Inferior parietal cortex (tissue), 1 donor: ENCODE measurements at regions not wholly inside any gene's neighbourhood (a gene's known extent, or its start where the extent isn't known, plus 50 kb on each side); places are given as distances from the start of the nearest gene placed in this dataset.

ENCODE experiments used
- DNase-seq: peaks from one replicate; pipeline ENCODE4 v3.0.0-alpha.2; 2016; ENCODE audit errors: extremely low spot score

- DNase-seq = no peak
Observed at GRCh38 chr9:113781896-113782295, 94.2 kb upstream of the ZNF618 start.

DNA sequence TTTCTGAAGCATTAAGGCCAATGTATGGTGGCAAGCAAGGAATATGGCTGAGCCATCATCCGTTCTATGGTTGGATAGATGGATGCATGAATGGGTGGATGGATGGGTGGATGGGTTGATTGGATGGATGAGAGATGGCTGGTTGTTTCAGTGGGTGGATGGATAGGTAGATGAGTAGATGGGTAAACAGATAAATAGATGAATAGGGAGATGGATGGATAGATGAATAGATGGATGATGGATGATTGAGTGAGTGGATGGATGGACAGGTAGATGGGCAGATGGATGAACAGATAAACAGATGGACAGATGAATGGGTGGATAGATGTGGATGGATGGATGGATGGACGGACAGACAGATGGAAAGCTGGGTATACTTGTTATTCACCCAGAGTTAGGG, 92.6 kb upstream of the ZNF618 start:
- DNase-seq = no peak

- DNase-seq = no peak
Observed at GRCh38 chr9:113785334-113785733, 90.8 kb upstream of the ZNF618 start.

DNA sequence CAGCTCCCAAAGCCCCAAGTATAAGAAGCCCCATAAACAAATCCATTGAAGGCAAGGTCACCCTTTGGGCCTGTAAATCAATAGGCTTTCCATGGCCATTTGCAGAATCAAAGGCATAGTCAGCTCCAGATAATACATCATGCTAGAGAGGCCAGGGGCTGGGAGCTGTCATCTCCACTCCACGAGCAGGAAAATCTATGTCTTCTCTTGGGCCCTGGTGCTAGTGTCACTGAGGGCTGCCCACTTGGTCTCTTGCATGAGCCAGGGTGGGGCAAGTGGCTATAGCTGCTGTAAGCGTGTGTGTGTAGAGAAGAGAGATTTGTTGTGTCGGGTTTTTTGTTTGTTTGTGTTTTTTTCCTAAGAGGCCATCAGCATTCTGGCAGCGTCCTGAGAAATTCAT, 90.0 kb upstream of the ZNF618 start:
- no peak for DNase-seq

- no peak for DNase-seq
Observed at GRCh38 chr9:113787871-113788270, 88.2 kb upstream of the ZNF618 start.

DNA sequence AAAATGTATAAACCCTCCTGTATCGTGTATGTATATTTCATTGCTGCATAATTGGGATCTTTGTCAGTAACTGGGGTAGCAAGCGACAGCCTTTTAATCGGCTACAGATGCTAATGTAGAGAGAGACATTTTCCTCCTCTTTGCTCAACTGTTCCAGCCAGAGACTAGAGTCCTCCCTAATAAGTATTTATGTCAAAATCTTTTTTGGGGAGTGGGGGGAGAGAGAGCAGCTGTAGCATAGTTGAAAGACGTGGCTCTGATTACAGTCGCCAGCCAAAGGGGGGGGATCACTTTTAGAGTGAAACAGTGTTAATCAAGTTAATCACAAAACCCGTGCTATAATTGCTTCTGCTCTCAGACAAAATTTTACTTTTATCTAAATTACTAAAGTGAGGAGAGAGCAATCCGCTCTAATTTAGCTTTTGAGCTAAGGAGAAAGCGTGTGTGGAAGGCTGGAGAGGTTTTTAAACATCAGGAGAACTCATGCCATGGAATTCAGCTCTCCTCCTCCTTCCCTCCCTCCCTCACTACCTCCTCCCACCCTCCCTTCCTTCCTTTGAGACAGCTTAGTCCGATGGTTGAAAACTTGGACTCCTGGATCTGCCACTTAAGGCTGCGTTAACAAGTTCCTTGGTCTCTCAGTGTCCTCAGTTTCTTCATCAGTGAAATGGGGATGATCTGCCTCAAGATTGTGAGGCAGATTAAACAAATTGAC, 87.3 kb upstream of the ZNF618 start:
- DNase-seq = no peak

GRCh38 chr9:113790093-113790492, 86.0 kb upstream of the ZNF618 start:
- no peak for DNase-seq

DNA sequence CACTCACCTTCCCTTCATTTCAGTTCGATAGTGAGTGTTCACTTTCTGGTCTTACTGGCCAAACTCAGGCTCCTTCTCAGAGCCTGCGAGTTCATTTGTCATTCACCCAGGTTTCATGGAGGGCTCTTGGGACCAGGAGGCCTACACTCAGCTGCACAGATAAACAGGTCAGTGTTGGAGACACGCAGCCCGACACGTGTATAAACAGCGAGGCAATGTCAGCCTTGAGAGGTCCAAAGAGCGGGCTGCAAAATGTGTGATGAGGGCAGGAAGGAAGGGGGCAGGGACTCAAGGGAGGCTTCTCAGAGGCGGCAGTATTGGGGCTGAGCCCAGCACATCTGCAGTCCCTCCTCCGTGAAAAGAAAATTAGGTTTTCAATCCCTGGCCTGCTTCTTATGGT, 82.6 kb upstream of the ZNF618 start:
- no peak for DNase-seq

GRCh38 chr9:113794721-113795120, 81.4 kb upstream of the ZNF618 start:
- DNase-seq = no peak

- DNase-seq = no peak
Observed at GRCh38 chr9:113795811-113796392, 80.2 kb upstream of the ZNF618 start.

DNA sequence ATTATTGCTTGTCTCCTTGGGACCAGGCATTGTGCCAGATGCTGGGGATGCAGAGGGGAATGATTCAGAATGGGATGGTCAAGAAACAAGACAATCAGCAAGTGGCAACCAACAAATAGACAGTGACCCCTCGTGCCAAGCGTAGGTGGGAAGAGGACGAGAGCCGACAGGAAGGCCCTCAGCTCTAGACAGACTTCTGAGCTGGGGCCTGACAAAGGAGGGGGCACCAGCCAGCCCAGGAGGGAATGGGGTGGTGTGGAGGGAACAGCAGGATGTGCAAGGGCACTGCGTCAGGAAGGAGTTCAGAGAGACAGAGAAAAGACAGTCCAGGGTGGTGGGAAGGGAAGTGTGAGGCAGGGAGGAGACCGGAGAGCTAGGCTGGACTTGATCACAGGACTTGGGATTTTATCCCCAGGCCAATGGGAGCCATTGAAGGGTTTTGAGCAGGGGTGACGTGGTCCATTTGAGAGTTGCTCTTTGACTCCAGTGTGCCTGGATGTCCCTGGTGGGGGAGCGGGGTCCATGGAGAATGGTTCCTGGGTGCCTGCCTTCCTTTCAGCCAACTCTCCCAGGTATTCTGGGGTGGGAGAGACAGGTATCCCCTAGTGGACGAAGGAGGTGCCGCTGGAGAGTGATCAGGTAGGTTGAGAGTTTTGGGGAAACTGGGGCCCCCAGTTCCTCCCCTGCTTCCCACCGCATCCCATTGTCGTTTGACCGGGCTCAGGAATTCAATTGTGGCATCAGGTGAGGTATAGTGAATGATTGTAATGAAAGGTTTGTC, 79.3 kb upstream of the ZNF618 start:
- DNase-seq = no peak

- DNase-seq = no peak
Observed at GRCh38 chr9:113798062-113799030, 77.8 kb upstream of the ZNF618 start.

GRCh38 chr9:113800276-113800675, 75.8 kb upstream of the ZNF618 start:
- no peak for DNase-seq

DNA sequence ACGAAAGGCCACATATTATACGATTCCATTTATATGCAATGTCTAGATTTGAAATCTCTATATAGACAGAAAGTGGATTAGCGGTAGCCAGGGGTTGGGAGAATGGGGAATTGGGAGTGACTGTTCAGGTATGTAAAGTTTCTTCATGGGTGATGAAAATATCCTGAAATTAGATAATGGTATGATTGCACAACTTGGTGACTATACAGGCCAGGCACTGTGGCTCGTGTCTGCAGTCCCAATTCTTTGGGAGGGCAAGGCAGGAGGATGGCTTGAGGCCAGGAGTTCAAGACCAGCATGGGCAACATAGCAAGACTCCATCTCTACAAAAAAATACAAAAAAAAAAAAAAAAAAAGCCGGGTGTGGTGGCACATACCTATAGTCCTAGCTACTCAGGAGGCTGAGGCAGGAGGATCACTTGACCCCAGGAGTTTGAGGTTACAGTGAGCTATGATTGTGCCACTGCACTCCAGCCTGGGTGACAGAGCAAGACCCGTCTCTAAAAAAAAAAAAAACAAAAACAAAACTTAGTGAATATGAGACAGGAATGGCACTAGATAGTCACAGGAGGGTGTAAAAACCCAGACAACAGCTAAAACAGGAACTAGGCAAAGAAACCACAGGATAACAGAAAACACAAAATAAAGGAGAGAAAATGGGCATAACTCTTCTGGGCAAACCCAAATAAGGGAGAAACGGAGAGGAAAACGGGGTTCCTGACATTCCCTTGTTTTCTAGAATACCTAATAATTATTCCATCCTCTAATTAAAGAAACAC, 72.1 kb upstream of the ZNF618 start:
- no peak for DNase-seq

DNA sequence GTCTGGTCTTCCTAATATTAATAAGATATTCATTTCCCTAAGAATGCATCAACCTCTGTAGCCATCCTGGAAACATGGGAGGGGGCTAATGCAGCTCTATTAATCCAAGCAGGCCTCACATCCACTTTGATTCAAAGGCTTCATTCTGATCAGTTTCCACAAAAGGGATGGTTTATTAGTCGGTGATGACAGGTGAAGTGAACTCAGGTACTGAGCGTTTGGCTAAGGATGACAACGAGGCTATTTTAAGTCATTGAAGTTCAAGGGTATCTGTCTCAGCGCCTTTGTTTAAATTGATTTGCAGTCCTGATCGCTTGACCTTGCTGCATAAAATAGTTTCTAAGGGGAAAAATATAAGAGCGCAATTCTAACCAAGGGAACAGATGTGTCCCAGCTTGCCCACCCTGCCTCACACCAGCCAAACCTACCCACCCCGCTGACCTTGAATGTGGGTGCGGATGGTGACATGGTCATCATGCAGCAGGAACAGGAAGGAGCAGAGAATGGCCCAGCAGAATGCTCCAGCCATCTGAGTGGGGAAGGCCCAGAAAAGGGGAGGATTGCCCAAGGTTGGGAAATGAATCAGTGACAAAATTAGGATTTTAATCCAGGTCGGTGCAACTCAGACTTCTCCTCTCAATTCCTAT, 70.5 kb upstream of the ZNF618 start:
- no peak for DNase-seq

GRCh38 chr9:113807173-113808061, 68.7 kb upstream of the ZNF618 start:
- DNase-seq = peak; percentile 71

DNA sequence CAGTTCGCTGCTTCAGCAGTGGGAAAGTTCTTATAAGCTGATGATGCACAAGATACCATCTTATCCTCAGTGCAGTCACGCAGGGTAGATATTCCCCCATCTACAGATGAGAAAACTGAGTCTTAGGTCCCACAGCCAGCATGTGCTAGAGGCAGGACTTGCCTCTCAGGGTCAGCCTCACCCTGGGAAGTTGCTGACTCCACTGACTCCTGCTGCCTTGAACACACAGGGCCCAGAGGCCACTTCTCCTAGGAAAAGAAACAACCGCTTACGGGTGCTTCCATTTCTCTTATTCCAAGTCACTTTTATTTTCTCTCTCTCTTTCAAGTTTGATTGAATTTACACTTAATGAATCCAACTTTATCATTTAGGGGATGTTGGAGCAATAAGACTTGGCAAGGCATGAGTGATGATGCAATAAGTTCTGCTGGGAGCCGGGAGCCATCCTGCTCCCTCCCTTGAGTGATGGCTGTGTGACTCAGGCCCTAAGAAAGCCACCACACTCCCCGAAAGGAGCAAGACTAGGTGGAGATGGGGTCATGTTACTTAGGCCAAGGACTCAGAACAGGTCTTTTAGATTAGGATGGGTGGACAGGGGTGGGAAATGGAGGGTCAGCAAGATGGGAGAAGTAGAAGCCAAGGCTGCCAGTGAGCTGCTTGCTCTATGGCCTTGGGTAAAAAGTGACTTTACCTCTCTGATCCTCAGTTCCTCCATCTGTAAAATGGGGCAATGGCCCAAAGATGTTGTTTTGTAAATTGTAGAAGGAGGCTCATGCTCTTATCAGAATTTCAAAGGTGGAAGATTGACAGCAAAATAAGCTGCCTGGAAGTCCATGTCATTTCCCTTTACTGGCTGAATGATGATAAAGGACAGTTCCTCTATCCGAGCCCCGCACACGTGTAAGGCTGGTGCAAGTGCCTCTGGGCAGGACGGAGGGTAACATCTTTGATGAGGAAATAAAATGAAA, 67.4 kb upstream of the ZNF618 start:
- no peak for DNase-seq

- DNase-seq = no peak
Observed at GRCh38 chr9:113817171-113817570, 58.9 kb upstream of the ZNF618 start.
